ENCODE measurements at regions not wholly inside any gene's neighbourhood (a gene's known extent, or its start where the extent isn't known, plus 50 kb on each side); places are given as distances from the start of the nearest gene placed in this dataset.

- DNase-seq = no peak
Measured at GRCh38 chr18:65990944-65991708, 240.3 kb downstream of the CDH7 start.

- DNase-seq = no peak
Measured at GRCh38 chr18:65990174-65990690, 239.4 kb downstream of the CDH7 start.

GRCh38 chr18:65988972-65989371, 238.2 kb downstream of the CDH7 start:
- DNase-seq = no peak

GRCh38 chr18:65988386-65988785, 237.6 kb downstream of the CDH7 start:
- no peak for DNase-seq

- peak in 1 of 2 experiments; percentile 1 for DNase-seq
Measured at GRCh38 chr18:65983750-65984149, 232.9 kb downstream of the CDH7 start.

- no peak for DNase-seq
Measured at GRCh38 chr18:65975536-65975935, 224.7 kb downstream of the CDH7 start.

GRCh38 chr18:65974758-65975157, 223.9 kb downstream of the CDH7 start:
- DNase-seq = no peak

GRCh38 chr18:65968239-65969004, 217.6 kb downstream of the CDH7 start:
- no peak for DNase-seq

GRCh38 chr18:65955747-65956146, 204.9 kb downstream of the CDH7 start:
- no peak for DNase-seq

- no peak for DNase-seq
Measured at GRCh38 chr18:65954372-65954771, 203.6 kb downstream of the CDH7 start.

GRCh38 chr18:65946777-65947176, 196.0 kb downstream of the CDH7 start:
- no peak for DNase-seq

GRCh38 chr18:65943268-65943667, 192.5 kb downstream of the CDH7 start:
- no peak for DNase-seq

- no peak for DNase-seq
Measured at GRCh38 chr18:65942854-65943253, 192.0 kb downstream of the CDH7 start.

- no peak for DNase-seq
Measured at GRCh38 chr18:65942104-65942503, 191.3 kb downstream of the CDH7 start.

- no peak for DNase-seq
Measured at GRCh38 chr18:65941482-65941881, 190.7 kb downstream of the CDH7 start.

Data from SW 1271 (cell line).